Stimulated activated memory B cell treated with anti-CD40 and anti-IgM and Interleukin-4, amounts not matched to agents 10 μg/mL and 1 μg/mL and 100 μg/mL, for 72 hours (primary cell): ENCODE measurements at regions not wholly inside any gene's neighbourhood (a gene's known extent, or its start where the extent isn't known, plus 50 kb on each side); places are given as distances from the start of the nearest gene placed in this dataset.
"Not testable (repeated sequence)": the region's sequence is repeated elsewhere in the genome, so short reads cannot be mapped to it uniquely, and the experiment has no call there.

Experiments used
- ATAC-seq: fragments of 150-1000 bp; cut with Tn5 transposase; 2 replicates; pipeline ENCODE4 v1.10.0; 2021
- H3K27ac Mint-ChIP-seq: one replicate; pipeline ENCODE4 v1.8.0; 2022; ENCODE audit warnings: mild to moderate bottlenecking, mixed read lengths
- H3K27me3 Mint-ChIP-seq: one replicate; pipeline ENCODE4 v1.8.0; 2022; ENCODE audit warnings: mixed read lengths
- H3K36me3 Mint-ChIP-seq: one replicate; pipeline ENCODE4 v1.8.0; 2022; ENCODE audit warnings: mixed read lengths
- H3K4me1 Mint-ChIP-seq: one replicate; pipeline ENCODE4 v1.8.0; 2022; ENCODE audit warnings: mixed read lengths
- H3K4me3 Mint-ChIP-seq: one replicate; pipeline ENCODE4 v1.8.0; 2022; ENCODE audit warnings: mild to moderate bottlenecking, moderate library complexity, mixed read lengths
- H3K9me3 Mint-ChIP-seq: one replicate; pipeline ENCODE4 v1.8.0; 2022; ENCODE audit warnings: mixed read lengths

DNA sequence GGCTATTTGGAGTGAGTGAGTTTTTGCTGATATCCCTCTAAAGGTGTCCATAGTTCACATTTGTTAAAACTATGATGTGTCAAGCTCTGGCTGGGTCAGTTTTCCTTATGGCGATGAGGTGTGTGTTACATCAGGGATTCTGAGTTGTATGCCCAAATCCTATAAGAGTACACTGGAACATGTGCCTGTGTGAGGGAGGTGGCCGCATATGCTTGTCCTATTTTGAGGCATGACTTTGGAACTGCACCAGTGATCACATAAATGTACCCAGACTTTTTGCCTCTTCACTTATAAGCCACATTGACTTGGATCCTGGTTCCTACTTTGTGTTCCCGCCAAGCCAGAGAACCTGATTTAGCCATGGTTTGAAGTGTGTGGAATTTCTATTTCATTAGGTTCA is 140.3 kb upstream of the RXFP2 start:
- ATAC-seq: no peak
- H3K27ac Mint-ChIP-seq: no peak overlapping the region
- H3K9me3 Mint-ChIP-seq: no peaks in the 10 kb centered on the region
- H3K36me3 Mint-ChIP-seq: no peaks in the 10 kb centered on the region
- no peak overlapping the region for H3K4me3 Mint-ChIP-seq
- no peaks in the 10 kb centered on the region for H3K27me3 Mint-ChIP-seq
- no peaks in the 10 kb centered on the region for H3K4me1 Mint-ChIP-seq

GRCh38 chr13:31605076-31605860 is 134.1 kb upstream of the RXFP2 start:
- H3K27ac Mint-ChIP-seq: no peak overlapping the region
- no peak overlapping the region for H3K4me3 Mint-ChIP-seq
- H3K9me3 Mint-ChIP-seq: no peaks in the 10 kb centered on the region
- H3K4me1 Mint-ChIP-seq: no peaks in the 10 kb centered on the region
- no peaks in the 10 kb centered on the region for H3K27me3 Mint-ChIP-seq
- H3K36me3 Mint-ChIP-seq: no peaks in the 10 kb centered on the region
- ATAC-seq: no peak

DNA sequence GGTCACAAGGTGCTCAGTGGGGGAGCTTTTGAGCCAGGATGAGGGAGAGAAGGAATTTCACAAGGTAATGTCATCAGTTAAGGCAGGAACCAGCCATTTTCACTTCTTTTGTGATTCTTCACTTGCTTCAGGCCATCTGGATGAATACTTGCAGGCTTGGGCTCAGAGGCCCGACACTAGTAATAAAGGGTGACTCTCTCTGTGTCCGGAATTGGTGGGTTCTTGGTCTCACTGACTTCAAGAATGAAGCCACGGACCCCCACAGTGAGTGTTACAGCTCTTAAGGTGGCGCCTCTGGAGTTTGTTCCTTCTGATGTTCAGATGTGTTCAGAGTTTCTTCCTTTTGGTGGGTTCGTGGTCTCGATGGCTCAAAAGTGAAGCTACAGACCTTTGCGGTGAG is 131.8 kb upstream of the RXFP2 start:
- not testable (repeated sequence) for H3K9me3 Mint-ChIP-seq, H3K27ac Mint-ChIP-seq, H3K4me1 Mint-ChIP-seq, H3K27me3 Mint-ChIP-seq, H3K4me3 Mint-ChIP-seq, ATAC-seq, H3K36me3 Mint-ChIP-seq

DNA sequence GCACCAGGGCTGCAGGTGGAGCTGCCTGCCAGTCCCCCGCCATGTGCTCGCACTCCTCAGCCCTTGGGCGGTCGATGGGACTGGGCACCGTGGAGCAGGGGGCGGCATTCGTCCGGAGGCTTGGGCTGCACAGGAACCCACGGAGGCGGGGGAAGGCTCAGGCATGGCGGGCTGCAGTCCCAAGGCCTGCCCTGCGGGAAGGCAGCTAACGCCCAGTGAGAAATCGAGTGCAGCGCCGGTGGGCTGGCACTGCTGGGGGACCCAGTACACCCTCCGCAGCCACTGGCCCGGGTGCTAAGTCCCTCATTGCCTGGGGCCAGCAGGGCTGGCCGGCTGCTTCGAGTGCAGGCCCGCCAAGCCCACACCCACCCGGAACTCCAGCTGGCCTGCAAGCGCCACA is 130.5 kb upstream of the RXFP2 start:
- not testable (repeated sequence) for H3K27me3 Mint-ChIP-seq, H3K4me3 Mint-ChIP-seq, H3K9me3 Mint-ChIP-seq, H3K4me1 Mint-ChIP-seq, ATAC-seq, H3K36me3 Mint-ChIP-seq, H3K27ac Mint-ChIP-seq

- H3K4me3 Mint-ChIP-seq: no peak overlapping the region
- H3K27ac Mint-ChIP-seq: no peak overlapping the region
- H3K4me1 Mint-ChIP-seq: no peaks in the 10 kb centered on the region
- no peaks in the 10 kb centered on the region for H3K27me3 Mint-ChIP-seq
- ATAC-seq: no peak
- H3K36me3 Mint-ChIP-seq: no peaks in the 10 kb centered on the region
- H3K9me3 Mint-ChIP-seq: peaks cover 8% of the 10 kb centered on the region
These were observed 128.9 kb upstream of the RXFP2 start for GRCh38 chr13:31610270-31610998.

- H3K4me3 Mint-ChIP-seq: no peak overlapping the region
- peaks cover 8% of the 10 kb centered on the region for H3K9me3 Mint-ChIP-seq
- no peaks in the 10 kb centered on the region for H3K36me3 Mint-ChIP-seq
- no peak for ATAC-seq
- no peaks in the 10 kb centered on the region for H3K4me1 Mint-ChIP-seq
- H3K27ac Mint-ChIP-seq: no peak overlapping the region
- H3K27me3 Mint-ChIP-seq: no peaks in the 10 kb centered on the region
These were observed 128.1 kb upstream of the RXFP2 start for GRCh38 chr13:31611214-31611613.

- Mint-ChIP-seq H3K27ac (no peak overlapping the region), H3K27me3 (no peaks in the 10 kb centered on the region), H3K4me1 (no peaks in the 10 kb centered on the region), H3K4me3 (no peak overlapping the region), H3K9me3 (peaks cover 8% of the 10 kb centered on the region), H3K36me3 (no peaks in the 10 kb centered on the region)
- no peak for ATAC-seq
These were observed 125.3 kb upstream of the RXFP2 start for GRCh38 chr13:31614073-31614472.

- Mint-ChIP-seq H3K27me3 (no peaks in the 10 kb centered on the region), H3K27ac (no peak overlapping the region), H3K9me3 (peaks cover 8% of the 10 kb centered on the region), H3K4me1 (no peaks in the 10 kb centered on the region), H3K4me3 (no peak overlapping the region), H3K36me3 (no peaks in the 10 kb centered on the region)
- ATAC-seq: no peak
These were observed 124.6 kb upstream of the RXFP2 start for GRCh38 chr13:31614704-31615103.

DNA sequence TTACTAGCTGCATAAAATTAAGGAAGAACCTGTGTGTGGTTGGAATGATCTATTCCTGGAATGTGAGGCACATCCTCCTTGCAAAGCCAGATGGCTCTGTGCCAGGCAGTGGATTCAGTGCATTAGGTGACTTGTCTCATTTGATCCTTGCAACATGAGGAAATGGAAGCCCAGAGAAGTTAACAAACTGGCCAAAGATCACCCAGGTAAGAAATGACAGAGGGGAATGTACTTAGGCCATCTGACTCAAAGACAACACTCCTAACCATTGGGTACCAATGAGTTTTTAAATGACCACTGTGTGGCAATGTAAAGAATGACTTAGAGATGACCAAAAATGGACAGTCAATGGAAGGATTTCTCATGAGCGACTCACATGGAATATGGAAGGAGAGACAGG is 114.2 kb upstream of the RXFP2 start:
- Mint-ChIP-seq H3K27ac (no peak overlapping the region), H3K4me3 (no peak overlapping the region), H3K9me3 (no peaks in the 10 kb centered on the region), H3K4me1 (no peaks in the 10 kb centered on the region), H3K36me3 (no peaks in the 10 kb centered on the region), H3K27me3 (peaks cover 17% of the 10 kb centered on the region)
- no peak for ATAC-seq

DNA sequence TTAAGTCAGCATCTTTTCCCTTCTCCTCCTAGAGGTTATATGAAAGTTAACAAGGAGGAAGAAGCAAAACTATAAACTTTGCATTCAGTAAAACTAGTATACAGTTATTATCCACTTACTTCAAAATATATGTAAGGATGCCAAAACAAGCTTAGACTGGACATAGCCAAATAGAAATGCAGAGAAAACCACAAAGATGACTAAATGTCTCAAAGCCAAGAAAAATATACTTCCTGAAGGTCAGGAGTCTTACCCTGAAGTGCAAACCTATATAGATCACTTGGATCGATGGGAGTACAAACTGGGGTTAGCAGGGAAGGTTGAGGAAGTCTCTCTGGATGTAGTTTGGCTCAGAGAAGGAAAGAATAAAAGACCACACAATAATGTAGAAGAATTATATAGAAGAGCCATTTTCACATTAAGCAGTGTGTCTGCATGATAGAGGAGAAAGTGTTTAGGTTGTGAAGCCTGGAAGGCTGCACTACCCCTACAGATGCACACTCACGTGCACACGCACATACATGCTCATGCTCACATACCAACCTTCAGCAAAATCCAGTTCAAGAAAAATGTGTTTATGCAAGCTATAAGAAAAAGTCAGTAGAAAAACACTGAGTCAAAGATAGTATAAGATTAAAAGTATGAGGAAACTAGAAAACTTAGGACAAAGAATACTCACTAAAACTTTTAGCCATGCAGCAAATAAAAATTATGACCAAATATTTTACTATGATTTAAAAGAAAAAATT is 112.1 kb upstream of the RXFP2 start:
- H3K36me3 Mint-ChIP-seq: no peaks in the 10 kb centered on the region
- H3K27me3 Mint-ChIP-seq: peaks cover 17% of the 10 kb centered on the region
- H3K27ac Mint-ChIP-seq: no peak overlapping the region
- ATAC-seq: no peak
- peaks cover 2% of the 10 kb centered on the region for H3K9me3 Mint-ChIP-seq
- no peak overlapping the region for H3K4me3 Mint-ChIP-seq
- H3K4me1 Mint-ChIP-seq: no peaks in the 10 kb centered on the region

- no peaks in the 10 kb centered on the region for H3K4me1 Mint-ChIP-seq
- peaks cover 2% of the 10 kb centered on the region for H3K9me3 Mint-ChIP-seq
- no peaks in the 10 kb centered on the region for H3K36me3 Mint-ChIP-seq
- no peak overlapping the region for H3K4me3 Mint-ChIP-seq
- H3K27me3 Mint-ChIP-seq: peaks cover 11% of the 10 kb centered on the region
- H3K27ac Mint-ChIP-seq: no peak overlapping the region
- no peak for ATAC-seq
These were observed 110.1 kb upstream of the RXFP2 start for GRCh38 chr13:31629085-31629780.

- ATAC-seq: no peak
- H3K27me3 Mint-ChIP-seq: peaks cover 11% of the 10 kb centered on the region
These were observed 108.3 kb upstream of the RXFP2 start for GRCh38 chr13:31631071-31631470.

DNA sequence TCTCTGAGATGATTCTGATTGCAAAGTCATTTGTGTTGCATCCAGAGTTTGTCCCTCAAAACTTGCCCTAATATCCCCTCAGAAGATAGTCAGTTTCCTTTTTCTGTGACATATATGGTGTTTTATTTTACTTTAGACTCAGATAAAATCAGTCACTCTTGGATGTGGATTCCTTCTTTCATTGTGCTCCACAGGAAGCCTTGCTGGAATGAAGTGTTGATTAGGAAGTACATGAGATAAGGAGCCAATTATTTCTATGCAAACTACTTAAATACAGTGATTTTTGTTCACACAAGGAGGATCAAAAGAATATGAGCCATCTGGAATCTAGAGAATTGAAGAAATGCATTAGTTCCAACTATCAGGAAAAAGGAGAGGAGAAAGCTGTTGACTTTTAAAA is 107.6 kb upstream of the RXFP2 start:
- peaks cover 13% of the 10 kb centered on the region for H3K9me3 Mint-ChIP-seq
- H3K4me3 Mint-ChIP-seq: no peak overlapping the region
- H3K27me3 Mint-ChIP-seq: peaks cover 10% of the 10 kb centered on the region
- H3K4me1 Mint-ChIP-seq: no peaks in the 10 kb centered on the region
- ATAC-seq: no peak
- H3K36me3 Mint-ChIP-seq: no peaks in the 10 kb centered on the region
- H3K27ac Mint-ChIP-seq: no peak overlapping the region

More at GRCh38 chr13:31631071-31631470, 108.3 kb upstream of the RXFP2 start:
- Mint-ChIP-seq H3K9me3 (peaks cover 10% of the 10 kb centered on the region), H3K36me3 (no peaks in the 10 kb centered on the region), H3K27ac (no peak overlapping the region), H3K4me3 (no peak overlapping the region), H3K4me1 (no peaks in the 10 kb centered on the region)

GRCh38 chr13:31638577-31638976 is 100.7 kb upstream of the RXFP2 start:
- ATAC-seq: no peak
- no peaks in the 10 kb centered on the region for H3K36me3 Mint-ChIP-seq
- no peaks in the 10 kb centered on the region for H3K4me1 Mint-ChIP-seq
- H3K27ac Mint-ChIP-seq: no peak overlapping the region
- H3K9me3 Mint-ChIP-seq: peaks cover 18% of the 10 kb centered on the region
- H3K27me3 Mint-ChIP-seq: no peaks in the 10 kb centered on the region
- H3K4me3 Mint-ChIP-seq: no peak overlapping the region
